BJ (cell line): ENCODE measurements at regions not wholly inside any gene's neighbourhood (a gene's known extent, or its start where the extent isn't known, plus 50 kb on each side); places are given as distances from the start of the nearest gene placed in this dataset.

ENCODE experiments used
- CTCF ChIA-PET: fragments of 350-600 bp; formaldehyde crosslinking; extraction: SDS; loops from one replicate; lab custom pipeline; 2021; ENCODE audit warnings: antibody characterized with exemption, inconsistent platforms; lab: Yijun Ruan, JAX
- POLR2A ChIA-PET: fragments of 300-600 bp; sonication (Branson Sonifier 250); formaldehyde crosslinking; extraction: SDS; loops from one replicate; lab custom pipeline; 2021; ENCODE audit warnings: antibody characterized with exemption; lab: Charles Lee
- DNase-seq: peaks from one replicate; pipeline ENCODE4 v3.0.0-alpha.2; 2011; ENCODE audit warnings: low read depth
- H3K27me3 ChIP-seq: 2 replicates; pipeline ENCODE4 v1.6.0; 2011; ENCODE audit warnings: low read length; ENCODE audit not compliant: control insufficient read depth, insufficient read depth
- H3K36me3 ChIP-seq: 2 replicates; pipeline ENCODE4 v1.5.1; 2011; ENCODE audit warnings: low read length; ENCODE audit not compliant: control insufficient read depth, insufficient read depth
- H3K4me3 ChIP-seq: 2 replicates; pipeline ENCODE4 v1.5.1; 2011; ENCODE audit warnings: low read depth, mild to moderate bottlenecking, control low read depth, low read length
- TF ChIP-seq, protein P1 (sequence below): IDR thresholded peaks from 2 replicates; pipeline ENCODE4 v1.5.1; 2011; ENCODE audit warnings: low read depth, mild to moderate bottlenecking, control low read depth, inconsistent platforms, low read length, moderate library complexity; ENCODE audit not compliant: insufficient read depth

DNA sequence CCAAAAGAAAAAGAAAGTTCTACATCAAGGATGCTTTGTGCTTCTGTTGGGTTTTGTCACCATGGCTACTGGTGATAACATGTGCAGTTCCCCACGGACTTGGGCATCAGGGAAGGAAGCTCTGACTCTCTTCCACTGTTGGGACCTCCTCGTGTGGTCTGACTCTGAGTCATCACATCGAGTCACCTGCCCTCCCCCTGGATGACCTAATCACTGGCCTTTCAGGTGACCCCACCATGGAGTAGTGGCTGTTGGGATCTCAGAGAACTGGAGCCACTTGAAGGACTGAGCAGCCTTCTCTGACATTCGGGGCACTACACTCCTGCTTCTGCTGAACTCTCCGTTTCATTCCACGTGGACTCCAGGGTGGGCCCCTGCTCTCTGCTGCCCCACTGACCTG, 60.8 kb upstream of the DOCK1 start:
- CTCF ChIA-PET: no interaction called here
- POLR2A ChIA-PET: no interaction called here
- no peak overlapping the region for H3K4me3 ChIP-seq
- TF ChIP-seq, protein P1, sequence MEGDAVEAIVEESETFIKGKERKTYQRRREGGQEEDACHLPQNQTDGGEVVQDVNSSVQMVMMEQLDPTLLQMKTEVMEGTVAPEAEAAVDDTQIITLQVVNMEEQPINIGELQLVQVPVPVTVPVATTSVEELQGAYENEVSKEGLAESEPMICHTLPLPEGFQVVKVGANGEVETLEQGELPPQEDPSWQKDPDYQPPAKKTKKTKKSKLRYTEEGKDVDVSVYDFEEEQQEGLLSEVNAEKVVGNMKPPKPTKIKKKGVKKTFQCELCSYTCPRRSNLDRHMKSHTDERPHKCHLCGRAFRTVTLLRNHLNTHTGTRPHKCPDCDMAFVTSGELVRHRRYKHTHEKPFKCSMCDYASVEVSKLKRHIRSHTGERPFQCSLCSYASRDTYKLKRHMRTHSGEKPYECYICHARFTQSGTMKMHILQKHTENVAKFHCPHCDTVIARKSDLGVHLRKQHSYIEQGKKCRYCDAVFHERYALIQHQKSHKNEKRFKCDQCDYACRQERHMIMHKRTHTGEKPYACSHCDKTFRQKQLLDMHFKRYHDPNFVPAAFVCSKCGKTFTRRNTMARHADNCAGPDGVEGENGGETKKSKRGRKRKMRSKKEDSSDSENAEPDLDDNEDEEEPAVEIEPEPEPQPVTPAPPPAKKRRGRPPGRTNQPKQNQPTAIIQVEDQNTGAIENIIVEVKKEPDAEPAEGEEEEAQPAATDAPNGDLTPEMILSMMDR: no peak
- no peaks in the 10 kb centered on the region for H3K36me3 ChIP-seq
- DNase-seq: no peak
- H3K27me3 ChIP-seq: no peaks in the 10 kb centered on the region

DNA sequence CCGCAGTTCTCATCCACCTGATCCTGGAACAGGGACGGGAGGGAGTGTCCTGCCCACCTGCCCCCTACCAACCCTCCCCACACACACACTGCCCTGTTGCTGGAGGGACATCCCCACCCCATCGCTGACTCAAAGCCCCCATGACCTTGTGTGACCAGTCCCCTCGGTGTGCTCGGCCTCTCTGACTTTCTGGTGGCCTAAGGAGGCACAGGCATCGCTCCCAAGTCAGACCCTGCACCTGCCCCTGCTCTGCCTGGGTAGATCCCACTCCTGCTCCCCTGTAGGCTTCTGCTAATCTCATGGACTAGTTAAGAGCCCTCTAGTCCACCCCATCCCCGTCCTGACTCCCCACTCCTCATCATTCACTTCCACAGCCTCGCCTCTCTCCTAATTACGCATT, 58.8 kb upstream of the DOCK1 start:
- TF ChIP-seq, protein P1: no peak
- ChIA-PET CTCF (interaction anchor here (1.4 kb wide), 1 partner anchor 9 kb away, joined by 4 read pairs; no protein-coding TSS in a partner anchor), POLR2A (no interaction called here)
- no peaks in the 10 kb centered on the region for H3K27me3 ChIP-seq
- no peak for DNase-seq
- H3K4me3 ChIP-seq: no peak overlapping the region
- no peaks in the 10 kb centered on the region for H3K36me3 ChIP-seq

DNA sequence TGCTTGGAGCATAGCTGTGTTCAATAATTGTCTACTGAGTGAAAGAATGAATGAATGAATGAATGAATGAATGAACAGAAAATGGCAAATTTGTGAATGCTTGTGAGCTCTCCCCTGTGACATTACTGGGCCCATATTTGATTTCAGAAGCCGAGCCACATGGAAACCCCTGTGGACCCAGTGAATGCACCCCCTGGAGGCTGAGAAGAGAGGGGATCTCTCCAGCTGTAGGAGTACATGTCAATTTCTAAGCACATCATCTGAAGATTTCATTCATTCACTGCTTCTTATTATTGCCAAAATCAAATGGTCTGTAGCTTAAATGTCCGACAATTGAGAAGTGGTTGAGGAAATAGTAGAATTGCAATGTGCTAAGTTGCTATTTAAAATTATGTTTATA, 58.3 kb upstream of the DOCK1 start:
- CTCF ChIA-PET: interaction anchor here (0.6 to 1.4 kb wide), 3 partner anchors 8 to 1081 kb away, joined by 3 to 5 read pairs (median 4); no protein-coding TSS in a partner anchor

DNA sequence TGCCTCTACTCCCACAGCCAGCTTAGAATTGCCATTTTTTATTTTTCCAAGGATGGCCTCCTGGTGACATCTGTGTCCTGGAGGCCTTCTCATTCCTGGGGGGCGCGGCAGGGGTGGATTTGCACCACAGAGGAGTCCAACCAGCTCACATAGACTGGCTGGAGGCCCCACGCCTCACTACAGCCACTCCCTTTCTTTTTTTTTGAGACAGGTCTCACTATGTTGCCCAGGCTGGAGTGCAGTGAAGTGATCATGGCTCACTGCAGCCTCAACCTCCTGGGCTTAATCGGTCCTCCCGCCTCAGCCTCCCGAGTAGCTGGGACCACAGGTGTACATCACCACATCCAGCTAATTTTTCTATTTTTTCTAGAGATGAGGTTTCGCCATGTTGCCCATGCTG, 57.6 kb upstream of the DOCK1 start:
- POLR2A ChIA-PET: no interaction called here

More for the DNA sequence above, 58.3 kb upstream of the DOCK1 start:
- Histone ChIP-seq H3K36me3 (no peaks in the 10 kb centered on the region), H3K4me3 (no peak overlapping the region), H3K27me3 (no peaks in the 10 kb centered on the region)
- TF ChIP-seq, protein P1: no peak
- POLR2A ChIA-PET: no interaction called here
- DNase-seq: no peak

DNA sequence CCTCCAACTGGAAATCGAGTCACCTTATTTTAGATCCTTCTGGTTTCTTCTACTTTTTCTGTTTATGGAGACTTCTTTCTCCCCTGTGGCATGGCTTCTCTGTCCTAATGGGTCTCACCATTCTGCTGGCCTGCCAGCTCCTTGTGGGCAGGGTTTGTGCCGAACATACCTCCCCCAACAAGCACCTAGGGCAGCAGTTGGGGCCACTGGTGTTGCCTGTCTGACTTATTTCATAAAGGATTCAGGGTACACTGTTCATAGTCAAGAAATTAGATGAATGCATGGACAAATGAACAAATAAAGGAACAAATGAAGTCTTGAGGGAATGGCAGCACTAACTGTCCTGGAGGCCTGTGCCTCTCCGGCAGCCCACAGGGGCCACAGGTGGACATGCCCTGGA, 55.6 kb upstream of the DOCK1 start:
- TF ChIP-seq, protein P1: no peak
- no peaks in the 10 kb centered on the region for H3K36me3 ChIP-seq
- H3K27me3 ChIP-seq: no peaks in the 10 kb centered on the region
- DNase-seq: no peak
- CTCF ChIA-PET: no interaction called here
- H3K4me3 ChIP-seq: no peak overlapping the region
- POLR2A ChIA-PET: no interaction called here

More for the DNA sequence above, 57.6 kb upstream of the DOCK1 start:
- TF ChIP-seq, protein P1: no peak
- Histone ChIP-seq H3K4me3 (no peak overlapping the region), H3K27me3 (no peaks in the 10 kb centered on the region), H3K36me3 (no peaks in the 10 kb centered on the region)
- no peak for DNase-seq
- CTCF ChIA-PET: interaction anchor here (0.6 to 1.4 kb wide), 3 partner anchors 8 to 1081 kb away, joined by 3 to 5 read pairs (median 4); no protein-coding TSS in a partner anchor
